ENCODE measurements at regions not wholly inside any gene's neighbourhood (a gene's known extent, or its start where the extent isn't known, plus 50 kb on each side); places are given as distances from the start of the nearest gene placed in this dataset.
"Not testable (repeated sequence)": the region's sequence is repeated elsewhere in the genome, so short reads cannot be mapped to it uniquely, and the experiment has no call there.

DNA sequence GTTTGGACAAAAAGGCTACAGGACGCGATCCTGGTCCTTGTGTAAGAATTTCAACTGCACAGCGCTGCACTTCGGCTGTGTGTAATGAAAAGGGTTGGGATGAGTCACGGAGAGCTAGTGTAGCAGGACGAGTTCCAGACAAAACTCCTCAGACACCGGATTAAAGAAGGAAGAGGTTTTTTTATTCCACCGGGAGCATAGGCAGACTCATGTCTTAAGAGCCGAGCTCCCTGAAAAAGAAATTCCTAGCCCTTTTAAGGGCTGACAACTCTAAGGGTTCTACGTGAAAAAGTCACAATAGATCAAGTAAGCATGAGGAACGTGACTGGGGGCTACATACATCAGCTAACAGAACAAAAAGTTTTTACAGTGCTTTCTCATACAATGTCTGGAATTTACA lies 54.8 kb upstream of the FAM90A1 start:
- DNase-seq, result not testable (repeated sequence)

DNA sequence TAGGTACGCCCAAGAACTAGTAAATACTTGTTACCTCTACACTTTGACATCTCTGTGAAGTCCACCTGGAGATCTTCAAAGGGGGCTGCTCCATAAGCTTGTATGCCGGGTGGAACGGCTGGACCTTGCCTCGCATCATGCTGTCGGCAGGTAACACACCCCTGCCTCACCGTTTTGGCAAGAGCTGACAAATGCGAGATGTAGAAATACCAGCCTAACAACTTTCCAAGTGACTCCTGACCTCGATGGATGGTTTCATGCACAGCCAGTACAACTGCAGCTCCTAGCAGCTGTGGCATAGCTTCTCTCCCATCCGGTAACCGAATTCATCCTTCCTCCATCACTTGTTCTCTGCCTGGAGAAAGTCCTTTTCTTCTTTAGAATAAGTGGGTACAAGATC lies 58.3 kb upstream of the FAM90A1 start:
- not testable (repeated sequence) for DNase-seq

DNA sequence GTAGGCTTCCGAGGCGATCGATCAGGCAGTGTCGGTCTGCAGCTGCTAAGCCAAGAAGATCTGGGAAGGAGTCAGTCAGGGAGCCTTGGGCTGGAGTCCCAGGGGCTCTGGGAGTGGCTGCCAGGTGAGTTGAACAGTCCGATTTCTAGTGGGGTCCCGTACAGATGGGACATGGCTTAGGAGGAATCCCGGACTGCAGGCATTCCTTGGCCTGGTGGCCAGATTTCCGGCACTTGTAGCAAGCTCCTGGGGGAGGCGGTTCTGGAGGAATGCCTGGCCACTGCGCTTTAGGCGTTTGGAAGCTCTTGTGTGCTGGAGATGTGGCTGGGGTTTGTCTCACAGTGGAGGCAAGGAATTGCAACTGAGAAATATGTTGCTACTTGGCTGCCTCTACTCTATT lies 64.3 kb upstream of the FAM90A1 start:
- not testable (repeated sequence) for DNase-seq

DNA sequence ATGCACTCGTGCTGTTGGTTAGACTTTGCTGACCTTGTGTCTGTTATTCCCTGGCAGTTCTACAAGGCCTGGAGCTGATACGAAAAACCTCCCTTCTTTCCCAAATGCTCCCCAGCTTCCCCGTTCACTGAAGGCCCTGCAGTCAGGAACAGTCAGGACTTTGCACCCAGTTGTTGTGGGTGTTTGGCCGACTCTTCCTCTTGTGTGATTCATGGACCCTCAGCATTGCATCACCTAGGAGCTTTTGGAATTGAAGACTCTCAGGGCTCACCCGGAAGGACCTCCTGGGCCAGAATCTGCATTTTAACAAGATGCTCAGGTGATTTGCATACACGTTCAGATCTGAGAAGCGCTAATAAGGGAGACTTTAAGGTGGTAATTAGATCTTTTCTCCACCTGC lies 67.2 kb upstream of the FAM90A1 start:
- DNase-seq, result not testable (repeated sequence)

DNA sequence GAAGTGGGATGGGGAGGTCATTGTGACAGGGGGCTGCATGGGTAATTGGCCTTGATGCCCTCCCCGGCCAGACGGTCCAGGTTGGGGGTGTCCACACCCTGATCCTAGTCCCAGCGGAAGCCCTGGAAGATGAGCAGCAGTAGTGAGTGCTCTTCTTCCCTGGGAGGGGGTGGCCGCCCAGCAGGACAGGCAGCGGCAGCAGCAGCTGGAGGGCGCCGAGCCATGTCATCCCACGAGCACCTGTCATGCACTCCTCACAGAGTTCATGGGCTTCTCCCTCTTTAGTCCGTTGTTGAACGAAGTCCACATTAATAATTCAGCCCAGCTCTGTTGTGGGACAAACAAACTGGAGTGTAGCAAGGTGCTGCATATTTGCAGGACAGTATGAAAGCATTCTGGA lies 81.2 kb upstream of the FAM90A1 start:
- not testable (repeated sequence) for DNase-seq

DNA sequence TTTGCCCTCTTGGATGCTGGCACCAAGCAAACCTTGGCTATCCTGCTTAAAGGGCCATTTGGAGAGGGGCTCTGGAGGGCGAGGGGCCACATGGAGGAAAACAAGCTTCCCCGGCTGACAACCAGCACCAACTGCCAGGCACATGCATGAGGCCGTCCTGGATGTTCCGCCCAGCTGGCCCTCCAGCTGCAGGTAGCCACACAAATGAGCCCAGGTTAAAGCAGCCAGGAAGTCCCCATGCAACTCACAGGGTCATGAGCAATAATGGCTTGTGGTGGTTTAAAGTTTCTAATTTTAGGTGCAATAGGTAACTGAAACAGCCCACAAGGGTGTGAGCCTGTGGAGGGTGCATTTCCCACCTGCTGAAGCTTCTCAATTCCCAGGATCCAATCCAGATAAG lies 88.6 kb upstream of the FAM90A1 start:
- not testable (repeated sequence) for DNase-seq

DNA sequence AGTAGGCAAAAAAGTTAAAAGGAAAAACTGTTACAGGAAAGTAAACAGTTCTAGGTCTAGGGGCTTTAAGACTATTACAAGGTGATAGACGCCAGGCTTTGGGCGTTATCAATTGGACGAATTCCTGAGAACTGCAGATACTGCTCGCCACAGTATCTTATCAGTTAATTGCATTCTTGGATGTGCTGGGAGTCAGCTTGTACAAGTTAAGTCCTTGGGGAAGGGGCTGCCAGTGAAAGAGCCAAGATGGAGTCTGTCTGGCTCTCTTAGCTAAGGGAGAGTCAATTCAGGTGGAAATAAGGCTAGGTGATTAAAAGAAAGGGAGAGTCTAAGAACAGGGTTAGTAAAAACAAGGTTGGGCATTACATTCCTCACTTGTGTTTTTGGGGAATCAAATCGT lies 90.3 kb upstream of the FAM90A1 start:
- DNase-seq, result not testable (repeated sequence)

DNA sequence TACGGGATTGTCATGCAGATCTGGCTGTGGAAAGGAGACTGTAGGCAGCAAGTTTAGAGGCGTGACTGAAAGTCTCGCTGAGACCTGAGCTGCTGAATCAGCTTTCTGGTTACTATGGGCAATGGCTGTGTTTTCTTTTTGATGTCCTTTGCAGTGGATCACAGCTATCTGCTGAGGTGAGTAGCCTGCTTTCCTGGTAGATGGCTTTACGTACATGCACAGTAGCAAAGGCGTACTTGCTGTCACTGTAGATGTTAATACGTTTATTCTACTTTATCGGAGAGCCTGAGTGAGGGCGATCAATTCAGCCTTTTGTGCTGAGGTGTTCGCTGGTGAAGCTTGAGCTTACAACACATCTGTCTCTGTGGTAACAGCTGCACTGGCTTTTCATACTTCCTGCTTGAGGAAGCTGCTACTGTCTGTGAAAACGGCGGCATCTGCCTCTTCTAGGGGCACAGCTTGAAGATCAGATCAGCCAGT lies 92.9 kb upstream of the FAM90A1 start:
- DNase-seq, result peak; percentile 36 to 49

DNA sequence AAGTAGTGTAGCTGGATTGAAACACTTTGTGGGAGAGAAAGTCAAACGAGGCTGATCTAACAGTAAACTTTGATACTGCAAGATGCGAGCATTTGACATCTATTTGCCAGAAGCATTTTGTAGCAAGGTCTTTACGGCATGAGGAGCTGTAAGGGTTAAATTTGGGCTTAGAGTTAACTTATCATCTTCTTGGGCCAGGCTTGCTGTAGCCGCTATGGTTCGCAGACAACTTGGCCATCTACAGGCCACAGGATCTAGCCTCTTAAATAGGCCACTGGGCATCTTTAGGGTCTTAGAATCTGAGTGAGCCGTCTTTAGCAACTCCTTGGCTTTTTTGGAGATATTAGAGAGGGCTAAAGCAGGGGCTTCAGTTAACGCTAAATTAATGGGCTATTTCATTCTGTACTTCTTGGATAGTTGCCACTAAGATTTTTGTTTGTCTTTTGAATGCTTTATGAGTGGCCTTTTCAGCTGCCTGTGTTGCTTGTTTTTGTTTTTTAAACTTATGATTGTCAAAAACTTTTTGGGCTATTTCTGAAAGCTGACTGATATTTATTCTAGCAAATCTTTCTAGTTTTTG lies 93.5 kb upstream of the FAM90A1 start:
- not testable (repeated sequence) for DNase-seq

DNA sequence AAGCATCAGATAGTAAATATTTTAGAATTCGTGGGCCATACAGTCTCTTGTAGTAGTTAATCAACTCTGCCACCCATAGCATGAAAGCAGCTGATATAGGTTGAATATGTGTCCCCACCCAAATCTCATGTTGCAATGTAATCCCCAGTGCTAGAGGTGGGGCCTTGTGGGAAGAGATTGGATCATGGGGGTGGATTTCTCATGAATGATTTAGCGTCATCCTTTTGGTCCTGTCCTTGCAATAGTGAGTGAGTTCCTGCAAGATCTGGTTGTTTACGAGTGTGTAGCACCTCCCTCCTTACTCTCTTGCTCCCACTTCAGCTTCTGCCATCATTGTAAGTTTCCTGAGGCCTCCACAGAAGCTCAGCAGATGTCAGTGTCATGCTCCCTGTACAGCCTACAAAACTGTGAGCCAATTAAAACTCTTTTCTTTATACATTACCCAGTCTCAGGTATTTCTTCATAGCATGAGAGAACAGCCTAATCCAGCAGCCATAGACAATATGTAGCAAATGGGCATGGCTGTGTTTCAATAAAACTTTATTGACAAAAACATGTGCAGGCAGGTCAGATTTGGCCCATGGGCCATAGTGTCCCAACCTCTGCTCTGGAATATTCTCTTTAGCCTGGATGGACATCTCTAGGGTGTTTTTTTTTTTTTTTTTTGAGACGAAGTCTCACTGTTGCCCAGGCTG lies 97.9 kb upstream of the FAM90A1 start:
- DNase-seq, result not testable (repeated sequence)

DNA sequence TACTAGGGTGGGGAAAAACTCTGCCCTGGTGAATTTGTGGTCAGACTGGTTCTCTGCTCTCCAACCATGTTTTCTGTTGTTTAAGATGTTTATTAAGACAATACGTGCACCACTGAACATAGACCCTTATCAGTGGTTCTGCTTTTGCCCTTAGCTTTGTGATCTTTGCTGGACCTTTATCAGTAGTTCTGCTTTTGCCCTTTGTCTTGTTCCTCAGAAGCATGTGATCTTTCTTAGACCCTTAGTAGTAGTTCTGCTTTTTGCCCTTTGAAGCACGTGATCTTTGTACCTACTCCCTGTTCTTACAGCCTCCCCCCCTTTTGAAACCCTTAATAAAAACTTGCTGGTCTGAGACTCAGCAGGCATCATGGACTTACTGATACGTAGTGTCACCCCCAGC lies 101.4 kb upstream of the FAM90A1 start:
- not testable (repeated sequence) for DNase-seq

DNA sequence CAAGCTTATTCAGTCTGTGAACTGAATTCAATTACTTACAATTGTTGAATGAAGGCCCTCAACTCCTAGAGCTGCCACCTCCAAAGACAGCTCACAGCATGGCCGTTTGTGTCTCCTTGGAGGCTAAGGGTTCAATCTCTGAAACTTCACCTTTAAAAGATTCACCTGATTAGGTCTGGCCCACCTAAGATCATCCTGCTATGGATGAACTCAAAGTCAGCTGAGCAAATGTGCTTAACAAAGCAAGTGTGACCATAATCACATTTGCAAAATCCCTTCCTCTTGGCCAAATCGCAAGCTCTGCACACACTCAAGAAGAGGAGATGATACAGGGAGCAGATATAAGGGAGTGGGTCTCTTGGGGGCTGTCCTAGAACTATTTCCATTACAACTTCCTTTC lies 105.0 kb upstream of the FAM90A1 start:
- not testable (repeated sequence) for DNase-seq

DNA sequence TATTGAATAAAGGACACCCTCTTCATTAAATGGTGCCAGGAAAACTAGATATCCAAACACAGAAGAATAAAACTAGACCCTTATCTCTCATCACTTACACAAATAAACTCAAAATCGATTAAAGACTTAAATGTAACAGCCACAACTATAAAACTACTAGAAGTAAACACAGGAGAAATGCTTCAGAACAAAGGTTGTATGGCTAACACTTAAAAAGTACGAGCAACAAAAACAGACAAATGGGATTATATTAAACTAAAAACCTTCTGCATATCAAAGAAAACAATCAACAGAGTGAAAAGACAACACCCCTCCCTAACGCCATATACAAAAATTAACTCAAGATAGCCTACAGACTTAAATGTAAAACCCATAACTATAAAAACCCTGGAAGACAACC lies 104.7 kb upstream of the CLEC6A start:
- DNase-seq, result not testable (repeated sequence)

DNA sequence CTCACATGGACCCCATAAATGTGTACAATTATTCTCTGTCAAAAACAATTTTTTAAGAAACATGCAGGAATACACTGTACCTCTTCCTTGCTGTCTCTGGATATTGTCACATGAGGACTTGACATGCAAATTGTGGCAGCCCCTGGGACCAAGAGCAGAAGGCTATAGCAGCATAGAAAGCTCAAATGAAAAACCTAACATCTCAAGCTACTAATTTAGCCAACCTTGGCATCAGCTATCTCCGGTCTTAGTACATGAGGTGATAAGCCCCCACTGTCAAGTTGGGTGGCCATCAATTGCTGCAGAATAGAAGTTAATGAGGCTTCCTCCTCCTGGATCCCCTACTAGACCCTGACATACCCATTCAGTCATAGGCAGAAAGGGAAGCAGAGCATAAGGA lies 101.0 kb upstream of the CLEC6A start:
- not testable (repeated sequence) for DNase-seq

DNA sequence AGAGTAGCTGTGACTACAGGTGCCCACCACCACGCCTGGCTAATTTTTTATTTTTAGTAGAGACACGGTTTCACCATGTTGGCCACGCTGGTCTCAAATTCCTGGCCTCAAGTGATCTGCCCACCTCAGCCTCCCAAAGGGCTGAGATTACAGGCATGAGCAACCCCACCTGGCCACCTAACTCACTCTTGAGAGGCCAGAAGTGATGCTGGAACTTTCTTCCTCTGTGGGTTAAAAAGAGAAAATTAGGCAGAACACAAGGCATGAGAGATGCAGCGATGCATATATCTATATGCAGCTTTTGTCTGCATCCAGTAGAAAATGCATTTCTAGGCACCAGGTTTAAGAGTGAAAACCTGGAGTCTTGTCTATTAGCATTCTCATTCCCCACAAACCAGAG lies 100.2 kb upstream of the CLEC6A start:
- not testable (repeated sequence) for DNase-seq

DNA sequence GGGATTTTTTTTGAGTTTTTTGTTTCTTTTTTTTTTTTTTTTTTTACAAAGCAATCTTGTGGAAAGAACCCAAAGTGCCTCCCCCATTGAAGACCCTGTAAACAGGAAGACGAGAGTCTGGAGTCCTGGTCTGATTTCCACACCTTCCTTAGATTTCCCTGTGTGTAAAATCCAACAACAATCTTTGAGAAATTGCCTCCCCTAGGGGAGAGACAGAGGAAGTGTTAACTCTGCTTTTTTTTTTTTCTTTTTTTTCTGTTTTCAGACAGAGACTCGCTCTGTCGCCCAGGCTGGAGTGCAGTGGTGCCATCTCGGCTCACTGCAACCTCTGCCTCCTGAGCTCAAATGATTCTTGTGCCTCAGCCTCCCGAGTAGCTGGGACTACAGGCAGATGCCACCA lies 82.0 kb upstream of the CLEC6A start:
- not testable (repeated sequence) for DNase-seq

DNA sequence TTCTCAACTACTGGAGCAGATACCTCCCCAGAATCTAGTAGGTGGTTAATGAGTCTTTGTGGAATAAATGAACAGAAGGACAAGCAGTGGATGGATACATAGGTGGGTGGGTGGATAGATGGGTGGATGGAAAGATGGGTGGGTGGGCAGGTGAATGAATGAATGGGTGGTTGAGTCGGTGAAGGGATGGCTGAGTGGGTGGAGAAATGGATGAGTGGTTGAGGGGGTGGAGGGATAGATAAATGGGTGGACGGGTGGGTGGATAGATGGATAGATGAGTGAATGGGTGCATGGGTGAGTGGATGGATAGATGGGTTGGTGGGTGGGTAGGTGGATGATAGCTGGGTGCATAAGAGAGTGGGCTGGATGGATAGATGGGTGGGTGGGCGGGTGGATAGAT lies 80.6 kb upstream of the CLEC6A start:
- not testable (repeated sequence) for DNase-seq

DNA sequence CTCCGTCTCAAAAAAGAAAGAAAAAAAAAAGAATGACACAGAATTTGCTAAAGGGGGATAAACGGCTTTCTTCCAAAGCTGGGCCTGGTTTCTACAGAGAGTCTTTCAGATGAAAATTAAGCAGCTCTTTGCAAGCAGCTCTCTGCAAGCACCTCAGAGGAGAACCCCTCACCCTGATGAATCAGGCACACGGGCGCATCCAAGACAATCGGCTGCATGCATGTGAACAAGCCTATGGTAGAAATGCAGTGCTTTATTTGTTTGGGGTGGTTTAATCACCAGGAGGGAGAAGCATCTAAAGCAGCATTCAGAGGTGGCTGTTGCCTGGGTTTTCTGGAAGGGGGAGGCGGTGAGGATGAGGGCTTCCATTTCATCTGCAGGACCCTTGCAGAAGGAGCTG lies 78.0 kb upstream of the CLEC6A start:
- not testable (repeated sequence) for DNase-seq

DNA sequence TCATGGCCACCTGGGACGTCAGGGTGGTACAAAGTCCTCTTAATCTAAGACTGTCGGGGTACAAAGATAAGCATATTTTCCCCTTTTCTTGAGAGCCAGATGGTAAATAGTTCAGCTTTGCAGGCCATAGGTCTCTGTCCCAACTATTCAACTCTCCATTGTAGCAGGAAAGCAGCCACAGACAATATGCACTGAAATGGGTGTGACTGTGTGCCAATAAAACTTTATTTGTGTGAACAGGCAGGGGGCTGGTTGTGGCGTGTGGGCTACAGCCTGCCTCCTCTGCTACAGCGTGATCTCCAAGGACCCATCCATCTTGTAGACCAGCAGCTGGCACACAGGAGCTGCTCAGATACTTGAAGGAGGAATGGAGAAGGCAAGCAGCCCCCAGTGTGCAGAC lies 73.2 kb upstream of the CLEC6A start:
- not testable (repeated sequence) for DNase-seq

DNA sequence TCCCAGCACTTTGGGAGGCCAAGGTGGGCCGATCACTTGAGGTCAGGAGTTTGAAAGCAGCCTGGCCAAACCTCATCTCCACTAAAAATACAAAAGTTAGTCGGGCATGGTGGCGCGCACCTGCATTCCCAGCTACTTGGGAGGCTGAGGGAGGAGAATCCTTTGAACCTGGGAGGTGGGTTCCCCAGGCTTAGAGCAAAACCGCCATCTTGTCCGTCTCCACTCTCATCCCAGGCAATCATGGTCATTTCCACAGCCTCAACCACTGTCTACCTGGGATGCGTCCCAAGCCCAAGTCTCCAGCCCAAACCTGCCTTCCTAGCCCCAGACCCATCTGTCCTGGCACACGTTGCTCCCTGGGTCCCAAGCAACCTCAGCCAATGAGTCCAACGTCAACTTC lies 71.1 kb upstream of the CLEC6A start:
- not testable (repeated sequence) for DNase-seq

DNA sequence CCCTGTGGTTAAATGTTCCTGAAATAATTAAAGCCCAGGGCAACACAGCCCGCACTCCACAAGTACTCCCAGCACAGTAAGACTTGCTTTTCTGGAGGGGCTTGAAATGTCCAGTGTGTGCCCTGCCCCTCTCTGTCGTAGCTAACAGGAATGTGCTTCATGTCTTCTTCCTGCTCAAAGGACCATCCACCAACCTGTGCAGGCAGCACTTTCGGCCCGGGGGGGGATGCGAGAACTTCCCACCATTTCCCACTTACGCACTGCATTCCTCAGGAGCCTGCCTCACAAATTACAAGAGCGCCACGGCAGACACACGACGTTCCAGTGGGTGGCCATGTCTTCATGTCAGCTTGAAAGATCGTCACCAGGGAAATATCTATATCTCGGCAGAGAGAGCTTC lies 70.3 kb upstream of the CLEC6A start:
- DNase-seq, result not testable (repeated sequence)

DNA sequence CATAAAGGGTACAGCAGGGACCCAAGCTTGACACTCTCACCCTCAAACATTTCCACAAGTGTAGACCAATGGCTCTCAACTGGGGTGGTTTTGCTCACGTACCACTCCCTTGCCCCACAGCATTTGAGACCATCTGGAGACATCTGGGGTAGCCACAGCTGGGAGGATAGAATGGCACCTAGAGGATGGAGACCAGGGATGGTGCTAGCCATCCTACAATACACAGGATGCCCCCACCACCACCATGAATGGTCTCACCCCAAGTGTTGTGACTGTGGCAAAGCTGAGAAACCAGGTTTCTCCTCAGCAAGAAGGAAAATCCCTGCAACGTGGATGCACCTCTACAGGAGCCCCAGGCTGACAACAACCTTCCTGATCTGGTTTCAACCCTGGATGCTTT lies 69.1 kb upstream of the CLEC6A start:
- DNase-seq, result not testable (repeated sequence)

DNA sequence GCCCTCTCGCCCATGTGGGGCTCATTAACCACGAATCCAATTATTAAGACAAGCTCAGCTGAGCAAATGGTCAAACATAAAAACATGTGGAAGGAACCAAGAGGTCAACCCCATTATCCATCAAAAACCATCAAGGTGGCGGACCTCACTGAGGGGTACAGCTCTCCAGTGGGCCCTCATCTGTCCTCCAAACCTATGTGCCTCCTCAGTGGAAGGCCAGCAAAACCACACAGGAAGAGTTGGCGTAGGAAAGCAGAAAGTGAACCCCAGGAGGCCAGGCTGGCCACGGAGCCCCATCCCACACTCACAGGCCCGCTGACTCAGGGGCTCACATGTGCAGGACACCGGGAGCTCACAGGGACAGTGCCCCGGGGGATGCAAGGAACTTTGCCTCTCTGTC lies 66.5 kb upstream of the CLEC6A start:
- DNase-seq, result not testable (repeated sequence)

DNA sequence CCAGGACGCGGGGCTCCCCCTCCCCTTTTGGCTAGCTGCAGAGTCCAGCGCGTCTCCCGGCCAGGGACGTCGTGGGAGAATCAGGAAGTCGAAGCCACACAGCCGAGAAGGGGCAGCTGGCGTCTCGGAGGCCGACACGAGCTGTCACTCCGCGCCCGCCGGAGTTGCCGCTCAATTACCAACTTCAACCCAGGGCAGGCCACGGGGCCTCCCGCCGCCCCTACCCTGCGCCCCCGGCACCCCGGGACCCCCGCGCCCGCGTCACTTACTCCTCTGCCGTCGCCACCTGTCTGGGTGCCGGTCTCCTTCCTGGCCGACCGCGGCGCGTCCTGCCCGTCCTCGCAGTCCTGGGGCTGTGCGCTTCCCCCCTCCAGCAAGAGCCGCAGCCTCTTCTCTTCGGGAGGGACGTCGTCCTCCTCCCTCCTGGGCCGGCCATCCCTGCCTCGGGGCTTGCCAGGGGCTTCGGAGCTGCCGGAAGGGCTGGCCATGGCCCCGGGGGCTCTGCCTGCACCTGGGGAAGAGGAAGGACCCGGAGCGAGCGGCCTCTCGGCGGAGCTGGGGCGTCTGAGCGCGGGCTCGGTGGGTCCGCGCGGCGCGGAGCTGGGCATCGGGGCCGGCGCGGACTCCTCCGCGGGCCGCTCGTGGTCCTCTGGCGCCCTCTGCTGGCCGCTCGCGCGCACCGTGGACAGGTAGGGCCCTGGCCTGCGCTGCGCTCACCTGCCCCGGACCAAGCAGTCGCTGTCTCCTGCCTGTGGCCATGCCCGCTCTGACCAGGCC lies 65.6 kb upstream of the CLEC6A start:
- peak; percentile 28 to 42 for DNase-seq

All from activated T-cell treated with anti-CD3 and anti-CD28 coated beads, Interleukin-2, amount 50 U/mL, for 48 hours (primary cell).